HG02642 (cell line): ENCODE measurements at regions not wholly inside any gene's neighbourhood (a gene's known extent, or its start where the extent isn't known, plus 50 kb on each side); places are given as distances from the start of the nearest gene placed in this dataset.
"Not testable (repeated sequence)": the region's sequence is repeated elsewhere in the genome, so short reads cannot be mapped to it uniquely, and the experiment has no call there.

Source experiments
- ATAC-seq: cut with Tn5 transposase; IDR thresholded peaks from one replicate; pipeline ENCODE4 v1.9.1; 2021; ENCODE audit warnings: mild to moderate bottlenecking; ENCODE audit not compliant: unreplicated experiment, poor library complexity

- ATAC-seq: no peak
Observed at GRCh38 chr7:115793958-115794702, 236.4 kb downstream of the TFEC start.

GRCh38 chr7:115789901-115790300 lies 240.7 kb downstream of the TFEC start:
- ATAC-seq: no peak

- not testable (repeated sequence) for ATAC-seq
Observed at GRCh38 chr7:115789473-115789872, 241.1 kb downstream of the TFEC start.

- ATAC-seq: no peak
Observed at GRCh38 chr7:115782696-115783490, 247.7 kb downstream of the TFEC start.

- ATAC-seq: no peak
Observed at GRCh38 chr7:115779561-115779960, 251.0 kb downstream of the TFEC start.

- ATAC-seq: no peak
Observed at GRCh38 chr7:115775981-115776380, 254.6 kb downstream of the TFEC start.

GRCh38 chr7:115763347-115763746 lies 267.2 kb downstream of the TFEC start:
- no peak for ATAC-seq

- no peak for ATAC-seq
Observed at GRCh38 chr7:115758025-115758424, 272.5 kb downstream of the TFEC start.

- ATAC-seq: no peak
Observed at GRCh38 chr7:115754226-115754625, 276.3 kb downstream of the TFEC start.

- no peak for ATAC-seq
Observed at GRCh38 chr7:115749924-115750323, 280.6 kb downstream of the TFEC start.

- ATAC-seq: no peak
Observed at GRCh38 chr7:115748123-115748738, 282.3 kb downstream of the TFEC start.

GRCh38 chr7:115747174-115747573 lies 283.4 kb downstream of the TFEC start:
- no peak for ATAC-seq

- no peak for ATAC-seq
Observed at GRCh38 chr7:115740043-115740442, 290.5 kb downstream of the TFEC start.

- no peak for ATAC-seq
Observed at GRCh38 chr7:115734641-115735040, 295.9 kb downstream of the TFEC start.

GRCh38 chr7:115731796-115732471 lies 298.6 kb downstream of the TFEC start:
- ATAC-seq: no peak

- ATAC-seq: no peak
Observed at GRCh38 chr7:115728518-115728917, 302.0 kb downstream of the TFEC start.

- ATAC-seq: no peak
Observed at GRCh38 chr7:115724400-115725056, 306.0 kb downstream of the TFEC start.

- no peak for ATAC-seq
Observed at GRCh38 chr7:115722302-115722977, 308.1 kb downstream of the TFEC start.

GRCh38 chr7:115721293-115722217 lies 309.0 kb downstream of the TFEC start:
- ATAC-seq: no peak
